ENCODE measurements at regions not wholly inside any gene's neighbourhood (a gene's known extent, or its start where the extent isn't known, plus 50 kb on each side); places are given as distances from the start of the nearest gene placed in this dataset.

DNA sequence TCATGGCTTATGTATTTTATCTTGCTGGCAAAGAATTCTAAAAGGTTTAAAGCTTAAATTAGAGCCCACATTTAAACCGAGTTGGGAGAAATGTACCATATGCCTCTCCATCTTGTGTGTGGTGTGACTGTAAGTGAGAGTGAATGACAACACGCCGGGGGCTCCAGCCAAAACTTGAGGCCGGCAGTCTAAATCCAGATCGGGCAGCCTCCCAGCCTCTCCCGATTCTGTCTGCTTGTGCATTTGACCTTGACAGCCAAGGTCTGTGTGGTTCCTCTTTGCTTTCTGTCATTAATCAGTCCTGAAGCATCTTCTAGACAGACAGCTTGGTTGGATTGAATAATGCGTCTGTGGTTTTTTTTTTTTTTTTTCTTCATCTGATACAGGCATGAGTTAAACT is 1093.2 kb upstream of the EEF2KMT start:
- TF ChIP-seq, protein P1, sequence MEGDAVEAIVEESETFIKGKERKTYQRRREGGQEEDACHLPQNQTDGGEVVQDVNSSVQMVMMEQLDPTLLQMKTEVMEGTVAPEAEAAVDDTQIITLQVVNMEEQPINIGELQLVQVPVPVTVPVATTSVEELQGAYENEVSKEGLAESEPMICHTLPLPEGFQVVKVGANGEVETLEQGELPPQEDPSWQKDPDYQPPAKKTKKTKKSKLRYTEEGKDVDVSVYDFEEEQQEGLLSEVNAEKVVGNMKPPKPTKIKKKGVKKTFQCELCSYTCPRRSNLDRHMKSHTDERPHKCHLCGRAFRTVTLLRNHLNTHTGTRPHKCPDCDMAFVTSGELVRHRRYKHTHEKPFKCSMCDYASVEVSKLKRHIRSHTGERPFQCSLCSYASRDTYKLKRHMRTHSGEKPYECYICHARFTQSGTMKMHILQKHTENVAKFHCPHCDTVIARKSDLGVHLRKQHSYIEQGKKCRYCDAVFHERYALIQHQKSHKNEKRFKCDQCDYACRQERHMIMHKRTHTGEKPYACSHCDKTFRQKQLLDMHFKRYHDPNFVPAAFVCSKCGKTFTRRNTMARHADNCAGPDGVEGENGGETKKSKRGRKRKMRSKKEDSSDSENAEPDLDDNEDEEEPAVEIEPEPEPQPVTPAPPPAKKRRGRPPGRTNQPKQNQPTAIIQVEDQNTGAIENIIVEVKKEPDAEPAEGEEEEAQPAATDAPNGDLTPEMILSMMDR (IDR thresholded peaks at IDR 0.05 in 8 of 11, conservative IDR thresholded peaks at IDR 0.05 in 3 of 11): no peak
- TF ChIP-seq POLR2A (IDR thresholded peaks at IDR 0.05): no peak
